ENCODE measurements at regions not wholly inside any gene's neighbourhood (a gene's known extent, or its start where the extent isn't known, plus 50 kb on each side); places are given as distances from the start of the nearest gene placed in this dataset.

- TF ChIP-seq CTCF (IDR thresholded peaks at IDR 0.05; ENCODE audit: control insufficient read depth, extremely low read depth, insufficient read depth) = no peak
- DNase-seq (ENCODE audit: low read depth) = no peak
- H3K4me3 ChIP-seq (ENCODE audit: low read depth, low read length) = no peak overlapping the region
Observed at GRCh38 chr12:67078957-67079356, 190.2 kb upstream of the CAND1 start.

GRCh38 chr12:67080637-67081036 lies 188.5 kb upstream of the CAND1 start:
- no peak for DNase-seq (ENCODE audit: low read depth)
- no peak overlapping the region for H3K4me3 ChIP-seq (ENCODE audit: low read depth, low read length)
- TF ChIP-seq CTCF (IDR thresholded peaks at IDR 0.05; ENCODE audit: control insufficient read depth, extremely low read depth, insufficient read depth) = no peak

GRCh38 chr12:67082221-67082620 lies 186.9 kb upstream of the CAND1 start:
- no peak overlapping the region for H3K4me3 ChIP-seq (ENCODE audit: low read depth, low read length)
- no peak for DNase-seq (ENCODE audit: low read depth)
- no peak for TF ChIP-seq CTCF (IDR thresholded peaks at IDR 0.05; ENCODE audit: control insufficient read depth, extremely low read depth, insufficient read depth)

- TF ChIP-seq CTCF (IDR thresholded peaks at IDR 0.05; ENCODE audit: control insufficient read depth, extremely low read depth, insufficient read depth) = no peak
- peak; percentile 7 for DNase-seq (ENCODE audit: low read depth)
Observed at GRCh38 chr12:67085699-67086098, 183.5 kb upstream of the CAND1 start.

GRCh38 chr12:67086116-67086515 lies 183.0 kb upstream of the CAND1 start:
- H3K4me3 ChIP-seq (ENCODE audit: low read depth, low read length) = no peak overlapping the region
- TF ChIP-seq CTCF (IDR thresholded peaks at IDR 0.05; ENCODE audit: control insufficient read depth, extremely low read depth, insufficient read depth) = no peak
- DNase-seq (ENCODE audit: low read depth) = no peak

More at GRCh38 chr12:67085699-67086098, 183.5 kb upstream of the CAND1 start:
- H3K4me3 ChIP-seq (ENCODE audit: low read depth, low read length) = no peak overlapping the region

- no peak overlapping the region for H3K4me3 ChIP-seq (ENCODE audit: low read depth, low read length)
- DNase-seq (ENCODE audit: low read depth) = no peak
- TF ChIP-seq CTCF (IDR thresholded peaks at IDR 0.05; ENCODE audit: control insufficient read depth, extremely low read depth, insufficient read depth) = no peak
Observed at GRCh38 chr12:67088401-67089118, 180.6 kb upstream of the CAND1 start.

GRCh38 chr12:67091204-67091603 lies 178.0 kb upstream of the CAND1 start:
- no peak for DNase-seq (ENCODE audit: low read depth)
- no peak overlapping the region for H3K4me3 ChIP-seq (ENCODE audit: low read depth, low read length)
- no peak for TF ChIP-seq CTCF (IDR thresholded peaks at IDR 0.05; ENCODE audit: control insufficient read depth, extremely low read depth, insufficient read depth)

Measured in LNCaP clone FGC (cell line).